ENCODE measurements at regions not wholly inside any gene's neighbourhood (a gene's known extent, or its start where the extent isn't known, plus 50 kb on each side); places are given as distances from the start of the nearest gene placed in this dataset.
A peak's percentile ranks its signal among the peaks of the same experiment; 100 is the strongest.

DNA sequence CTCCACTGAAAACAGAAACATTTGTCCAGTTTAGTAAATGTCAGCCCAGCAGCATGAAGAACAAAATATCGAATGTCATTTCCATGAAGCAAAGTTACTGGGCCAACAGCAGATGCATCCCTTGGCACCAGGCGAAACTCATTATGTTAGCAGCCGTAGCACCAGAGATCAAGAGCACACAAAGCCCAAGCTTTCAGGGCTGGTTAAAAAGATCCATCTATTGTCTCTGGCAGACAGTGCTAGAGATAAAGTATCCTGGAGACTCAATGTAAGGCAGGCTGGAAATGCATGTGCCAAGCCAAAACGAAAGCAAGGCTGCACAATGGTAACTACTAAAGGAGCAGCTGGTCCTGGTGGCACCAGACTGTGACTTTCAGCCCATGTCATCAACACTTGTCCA, 120.3 kb upstream of the PLEKHG7 start:
- DNase-seq (ENCODE audit: low read depth) = no peak

GRCh38 chr12:92581604-92582003, 121.2 kb upstream of the PLEKHG7 start:
- no peak for DNase-seq (ENCODE audit: low read depth)

- no peak for DNase-seq (ENCODE audit: low read depth)
Observed at GRCh38 chr12:92574911-92575570, 127.7 kb upstream of the PLEKHG7 start.

GRCh38 chr12:92574051-92574783, 128.6 kb upstream of the PLEKHG7 start:
- DNase-seq (ENCODE audit: low read depth) = no peak

DNA sequence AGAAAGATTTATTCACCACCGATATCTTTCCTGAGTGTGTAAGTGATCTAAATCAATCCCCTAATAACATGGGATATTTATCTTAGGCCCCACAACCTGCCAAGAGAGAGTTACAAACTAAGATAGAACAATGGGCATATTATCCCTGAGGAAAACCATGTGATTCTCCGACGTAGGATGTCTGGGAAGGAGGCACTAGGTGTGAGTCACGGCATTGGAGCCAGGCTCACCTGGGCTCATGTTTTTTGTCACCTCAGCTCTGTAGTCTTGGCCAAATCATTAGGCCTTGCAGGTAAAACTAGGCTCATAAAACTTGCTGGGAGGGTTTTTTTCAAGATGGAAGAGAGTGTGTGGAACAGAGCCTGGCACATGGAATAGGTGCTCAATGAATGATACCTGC, 129.7 kb upstream of the PLEKHG7 start:
- DNase-seq (ENCODE audit: low read depth) = no peak

DNA sequence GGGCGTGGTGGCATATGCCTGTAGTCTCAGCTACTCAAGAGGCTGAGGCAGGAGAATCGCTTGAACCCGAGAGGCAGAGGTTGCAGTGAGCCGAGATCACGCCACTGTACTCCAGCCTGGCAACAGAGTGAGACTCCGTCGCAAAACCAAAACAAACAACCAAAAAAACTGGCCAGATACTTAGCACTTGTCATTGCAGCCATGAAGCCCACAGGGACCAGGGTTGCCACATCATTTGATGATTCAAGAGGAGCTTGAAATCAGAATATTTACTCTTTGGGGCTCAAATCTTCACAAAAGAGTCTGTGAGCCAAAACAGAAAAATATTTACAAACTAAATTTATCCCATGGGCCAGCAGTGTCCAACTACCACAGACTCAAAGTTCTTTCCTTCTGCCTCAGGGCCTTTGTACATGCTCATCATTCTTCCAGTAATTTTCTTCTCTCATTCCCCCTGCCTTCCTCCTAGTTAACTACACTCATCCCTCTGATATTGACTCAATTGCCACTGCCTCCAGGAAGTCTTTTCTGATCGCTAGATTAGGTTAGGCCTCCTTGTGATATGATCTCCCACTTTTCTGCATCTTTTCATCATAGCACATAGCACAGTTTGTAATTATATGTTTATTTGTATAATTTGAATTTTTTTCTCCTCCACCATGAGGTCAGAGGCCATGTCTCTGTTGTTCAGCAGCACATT, 130.8 kb upstream of the PLEKHG7 start:
- no peak for DNase-seq (ENCODE audit: low read depth)

DNA sequence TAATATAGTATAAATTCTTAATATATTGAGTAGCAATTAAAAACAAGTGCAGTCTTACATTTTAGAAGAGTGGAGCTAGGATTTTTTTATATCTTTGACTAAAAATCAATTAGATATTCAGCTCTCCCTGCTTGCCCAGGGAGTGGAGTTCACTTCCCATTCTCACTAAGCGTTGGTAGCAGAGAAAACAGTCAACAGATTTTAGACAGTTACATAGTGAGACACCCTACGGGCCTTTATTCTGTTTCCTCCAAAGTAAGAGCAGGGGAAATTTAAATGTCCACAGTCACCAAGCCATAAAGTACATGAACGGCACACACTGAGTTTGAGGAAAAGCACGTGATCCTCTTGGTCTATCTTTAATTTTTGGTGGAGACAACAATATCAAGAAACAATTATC, 131.6 kb upstream of the PLEKHG7 start:
- DNase-seq (ENCODE audit: low read depth) = no peak

GRCh38 chr12:92570056-92570753, 132.6 kb upstream of the PLEKHG7 start:
- DNase-seq (ENCODE audit: low read depth) = peak; percentile 86

DNA sequence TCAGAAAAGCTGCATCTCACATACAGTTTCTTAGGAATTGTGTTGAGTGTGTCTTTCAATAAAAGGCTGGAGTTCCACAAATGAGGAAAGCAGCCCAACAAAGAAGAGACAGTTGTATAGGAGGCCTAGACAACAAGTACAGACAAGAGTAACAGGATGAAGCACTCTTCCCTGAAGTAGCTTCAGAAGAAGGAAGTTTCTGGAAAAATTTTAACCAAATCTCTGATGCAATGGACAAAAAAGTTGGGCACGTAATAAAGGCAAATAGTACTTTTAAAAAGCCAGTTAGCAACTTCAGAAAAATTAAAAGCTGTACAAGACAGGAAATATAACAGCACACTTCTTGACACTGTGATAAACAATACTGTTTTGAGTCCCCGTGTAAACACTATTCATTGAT, 134.1 kb upstream of the PLEKHG7 start:
- DNase-seq (ENCODE audit: low read depth) = no peak

GRCh38 chr12:92566448-92567019, 136.3 kb upstream of the PLEKHG7 start:
- DNase-seq (ENCODE audit: low read depth) = no peak

DNA sequence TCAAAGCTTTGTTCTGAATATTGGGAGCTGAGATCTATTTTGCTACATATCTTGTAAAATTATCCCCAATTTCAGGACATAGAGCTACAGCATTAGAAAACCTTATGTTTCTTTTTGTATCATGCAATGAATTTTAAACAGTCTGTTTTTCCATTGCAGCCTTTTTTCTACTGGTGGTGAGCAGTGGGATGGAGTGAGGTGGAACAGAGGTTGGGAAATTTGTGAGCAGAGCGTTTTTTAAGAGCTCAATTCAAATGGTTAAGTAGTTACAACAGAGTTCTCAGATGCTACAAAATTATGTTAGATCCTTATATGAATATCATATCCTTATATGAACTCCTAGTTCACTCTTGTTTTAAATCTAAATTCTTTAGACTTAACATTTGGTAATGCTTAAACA, 139.0 kb upstream of the PLEKHG7 start:
- no peak for DNase-seq (ENCODE audit: low read depth)

GRCh38 chr12:92562063-92562734, 140.6 kb upstream of the PLEKHG7 start:
- DNase-seq (ENCODE audit: low read depth) = no peak

GRCh38 chr12:92561543-92561899, 141.3 kb upstream of the PLEKHG7 start:
- peak; percentile 93 for DNase-seq (ENCODE audit: low read depth)

- DNase-seq (ENCODE audit: low read depth) = no peak
Observed at GRCh38 chr12:92560713-92561542, 141.9 kb upstream of the PLEKHG7 start.

DNA sequence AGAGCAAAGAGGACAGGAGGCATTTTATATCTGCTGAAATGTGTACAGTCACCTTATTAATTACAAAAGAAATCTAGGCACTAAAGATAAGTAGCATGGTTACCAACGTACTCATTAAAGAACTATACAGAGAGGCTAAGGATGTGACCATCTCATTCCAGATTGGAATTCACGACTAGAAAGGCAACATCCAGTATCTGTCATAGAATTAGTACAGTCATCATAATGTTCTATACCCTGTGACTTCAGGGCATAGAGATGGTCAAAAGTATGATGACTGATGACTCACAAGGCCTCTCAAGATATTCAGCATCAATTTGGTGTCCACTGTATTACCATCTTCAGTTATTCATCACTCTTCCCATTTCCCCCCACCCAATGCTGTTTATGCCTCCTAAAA, 144.0 kb upstream of the PLEKHG7 start:
- DNase-seq (ENCODE audit: low read depth) = no peak

DNA sequence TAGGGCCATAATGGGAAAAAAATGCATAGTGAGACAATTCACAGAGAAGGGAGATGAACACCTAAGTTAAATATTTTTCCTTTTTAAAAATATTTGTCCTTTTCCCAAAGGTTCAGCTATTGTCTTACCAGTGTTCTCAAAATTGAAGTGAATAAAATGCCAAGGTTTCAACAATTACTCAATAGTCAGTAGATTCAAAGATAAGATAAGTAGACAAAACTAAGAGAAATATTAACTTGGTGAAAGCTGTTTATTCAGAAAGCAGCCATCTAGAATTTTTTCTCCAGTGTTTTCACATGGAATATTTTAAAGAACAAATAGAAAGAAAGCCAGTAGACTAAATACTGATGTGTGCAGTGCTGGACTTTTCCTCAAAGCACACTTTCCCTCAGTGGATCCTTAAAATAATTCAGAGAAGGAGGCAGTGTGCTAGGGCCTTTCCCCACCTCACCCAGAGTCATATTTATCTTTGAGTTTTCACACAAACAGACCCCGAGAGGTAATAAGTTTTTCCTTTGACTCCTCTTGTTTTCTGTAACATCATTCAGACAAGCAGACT, 144.5 kb upstream of the PLEKHG7 start:
- DNase-seq (ENCODE audit: low read depth) = no peak

DNA sequence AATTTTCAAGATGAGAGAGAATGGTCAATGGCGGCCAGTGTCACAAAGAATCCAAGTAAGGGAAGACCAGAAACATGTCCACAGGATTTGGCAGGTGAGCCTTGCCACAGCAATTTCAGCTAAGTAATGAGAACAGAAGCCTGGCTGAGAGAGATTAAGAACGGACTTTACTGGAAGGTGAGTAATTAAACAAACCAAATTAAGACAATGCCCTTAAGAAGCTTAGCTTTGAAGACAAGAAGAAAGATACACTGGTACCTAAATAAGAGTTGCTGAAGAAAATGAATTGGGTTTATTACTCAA, 145.4 kb upstream of the PLEKHG7 start:
- DNase-seq (ENCODE audit: low read depth) = no peak

DNA sequence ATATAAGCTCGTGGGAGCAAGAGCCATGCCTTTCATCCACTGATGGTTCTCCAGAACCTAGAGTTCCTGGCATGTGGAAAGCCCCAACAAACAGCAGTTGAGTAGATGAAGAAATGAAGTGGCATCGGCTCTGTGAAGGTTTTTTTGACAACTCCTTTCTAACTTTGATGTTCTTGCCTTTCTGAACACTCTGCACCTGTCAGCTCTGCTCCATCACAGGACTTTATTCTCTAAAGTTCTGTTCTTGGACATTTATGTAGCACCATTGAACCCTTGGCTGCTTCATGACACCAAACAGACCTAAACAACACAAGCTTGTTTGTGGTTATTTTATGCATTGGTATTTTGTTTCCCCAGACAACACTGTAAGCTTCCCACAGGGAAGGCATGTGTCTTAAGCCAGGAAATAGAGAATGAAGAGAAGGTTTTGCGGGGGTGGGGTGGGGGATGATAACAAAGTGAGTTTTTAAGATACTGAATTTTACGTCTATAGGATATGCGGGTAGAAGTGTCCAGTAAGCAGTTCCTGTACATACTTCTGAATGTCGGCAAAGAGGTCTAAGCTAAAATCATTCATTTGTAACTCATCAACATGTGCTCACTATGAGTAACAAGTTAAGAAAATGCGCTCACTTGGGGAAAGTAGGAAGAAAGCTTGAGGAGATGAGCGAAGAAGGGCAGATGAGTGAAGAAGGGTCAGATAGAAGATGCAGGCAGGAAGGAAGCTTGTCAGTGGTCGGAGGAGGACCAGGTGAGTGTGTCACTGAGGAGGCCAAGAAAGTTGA, 146.0 kb upstream of the PLEKHG7 start:
- DNase-seq (ENCODE audit: low read depth) = no peak

GRCh38 chr12:92556141-92556540, 146.6 kb upstream of the PLEKHG7 start:
- no peak for DNase-seq (ENCODE audit: low read depth)
